Erythroblast (primary cell): ENCODE measurements at regions not wholly inside any gene's neighbourhood (a gene's known extent, or its start where the extent isn't known, plus 50 kb on each side); places are given as distances from the start of the nearest gene placed in this dataset.
"Not testable (repeated sequence)": the region's sequence is repeated elsewhere in the genome, so short reads cannot be mapped to it uniquely, and the experiment has no call there.

ENCODE experiments used
- DNase-seq, 2 experiments: peaks; one replicate each; lab custom pipeline; 2025; lab: John Stamatoyannopoulos, UW
- GATA1 ChIP-seq: IDR thresholded peaks from 2 replicates; pipeline ENCODE4 v1.6.1; 2011; ENCODE audit warnings: low read depth, mild to moderate bottlenecking, control low read depth, low read length, moderate library complexity
- POLR2A ChIP-seq: IDR thresholded peaks from 2 replicates; pipeline ENCODE4 v1.6.1; 2011; ENCODE audit warnings: mild to moderate bottlenecking, low read length

- TF ChIP-seq GATA1 (no peak), POLR2A (no peak)
- no peak for DNase-seq
Observed at GRCh38 chr1:177705839-177706238, 264.0 kb downstream of the SEC16B start.

GRCh38 chr1:177703888-177704446 lies 265.9 kb downstream of the SEC16B start:
- TF ChIP-seq POLR2A (no peak), GATA1 (no peak)
- no peak for DNase-seq

GRCh38 chr1:177701654-177702353 lies 268.1 kb downstream of the SEC16B start:
- no peak for TF ChIP-seq POLR2A
- no peak for TF ChIP-seq GATA1

DNA sequence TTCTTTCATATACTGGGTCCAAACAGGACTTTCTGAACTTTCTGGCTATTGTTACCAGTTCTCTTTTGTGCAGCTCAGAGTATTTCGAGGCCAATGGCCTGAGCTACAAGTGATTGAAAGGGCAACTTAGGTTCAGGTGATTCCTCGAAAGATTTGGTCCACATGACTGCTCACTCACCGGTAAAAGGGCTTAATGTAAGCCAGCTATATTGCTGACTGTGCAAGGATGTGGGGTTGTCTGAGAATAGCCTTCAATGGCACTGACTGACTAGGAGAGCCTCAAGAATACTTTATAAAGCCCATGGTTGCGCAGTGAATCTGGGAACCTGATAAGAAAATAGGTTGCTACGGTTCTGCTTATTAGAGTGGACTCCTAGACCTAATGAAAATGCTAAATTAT lies 269.0 kb downstream of the SEC16B start:
- no peak for DNase-seq
- no peak for TF ChIP-seq POLR2A
- TF ChIP-seq GATA1: no peak

More at GRCh38 chr1:177701654-177702353, 268.1 kb downstream of the SEC16B start:
- no peak for DNase-seq

DNA sequence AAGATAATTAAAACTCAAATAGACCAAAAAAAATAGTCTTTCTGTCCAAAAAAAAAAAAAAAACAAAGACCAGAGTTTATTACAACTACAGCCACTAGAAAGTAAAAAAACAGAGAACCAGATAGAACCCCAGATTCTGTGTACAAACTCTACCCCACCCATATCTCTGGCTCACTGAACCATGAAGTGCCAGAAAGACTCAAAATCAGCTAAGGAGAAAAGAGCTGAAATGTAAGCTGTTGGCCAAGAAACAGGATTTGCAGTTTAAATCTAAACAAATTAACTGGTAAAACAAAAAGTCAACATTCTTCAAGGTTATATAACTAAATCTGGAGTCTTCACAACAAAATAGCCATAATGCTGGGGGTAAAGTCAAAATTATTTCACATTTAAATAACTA lies 278.9 kb downstream of the SEC16B start:
- TF ChIP-seq POLR2A: no peak
- TF ChIP-seq GATA1: no peak
- no peak for DNase-seq

DNA sequence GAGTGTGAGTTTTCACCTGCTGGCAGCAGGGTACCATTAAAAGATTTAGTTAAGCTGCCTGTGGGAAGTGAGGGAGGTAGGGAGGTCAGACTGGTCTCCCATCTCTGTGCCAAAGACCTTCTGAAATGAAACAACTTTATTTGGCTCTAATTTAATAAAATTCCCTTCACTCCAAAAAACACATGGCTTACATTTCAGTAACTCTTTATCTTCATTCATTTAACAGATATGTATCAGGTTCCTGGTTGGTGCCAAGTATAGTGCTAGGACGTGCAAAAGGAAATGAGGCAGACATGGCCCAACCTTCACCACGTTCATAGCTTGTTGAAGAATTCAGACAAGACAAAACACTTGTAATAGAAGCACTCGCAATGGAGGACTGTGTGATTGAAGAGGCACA lies 282.3 kb downstream of the SEC16B start:
- no peak for DNase-seq
- TF ChIP-seq POLR2A (no peak), GATA1 (no peak)

DNA sequence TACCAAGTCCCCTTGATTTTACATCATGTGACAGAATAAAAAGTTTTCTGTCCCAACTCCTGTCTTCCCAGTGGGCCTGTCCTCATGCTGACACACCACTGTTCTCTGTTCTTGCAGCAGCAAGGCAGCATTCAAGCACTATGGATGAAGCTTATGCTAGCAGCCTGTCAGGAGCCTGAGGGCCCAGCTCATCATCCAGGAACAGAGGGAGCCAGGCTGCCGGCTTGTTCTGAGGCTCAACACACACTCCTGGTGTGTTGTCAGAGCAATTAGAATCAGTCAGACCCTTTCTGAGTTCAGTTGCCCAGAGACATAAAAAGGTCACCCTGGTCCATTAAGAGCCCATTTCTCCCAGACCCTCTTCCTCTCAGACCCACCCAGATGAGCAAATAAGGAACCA lies 282.9 kb downstream of the SEC16B start:
- no peak for DNase-seq

DNA sequence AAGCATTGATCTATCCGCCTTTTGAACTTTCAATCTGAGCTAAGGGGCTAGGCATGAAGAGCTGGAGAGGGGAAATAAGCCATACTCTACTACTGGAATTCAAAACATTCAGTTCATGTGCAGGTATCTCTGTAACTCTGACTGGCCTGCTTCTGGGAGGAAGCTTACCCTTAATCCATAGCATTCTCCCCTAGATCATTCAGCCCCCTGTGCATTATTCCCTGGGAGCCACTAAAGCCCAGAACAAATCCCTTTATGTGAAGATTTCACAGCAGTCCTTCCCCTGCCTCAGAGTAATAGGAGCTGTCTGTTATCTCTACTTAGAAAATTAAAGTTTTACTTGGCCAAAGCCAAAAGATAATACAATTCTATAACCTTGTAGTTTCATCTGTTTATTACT lies 300.7 kb downstream of the SEC16B start:
- no peak for DNase-seq
- no peak for TF ChIP-seq POLR2A
- no peak for TF ChIP-seq GATA1

More for the DNA sequence above, 282.9 kb downstream of the SEC16B start:
- no peak for TF ChIP-seq POLR2A

DNA sequence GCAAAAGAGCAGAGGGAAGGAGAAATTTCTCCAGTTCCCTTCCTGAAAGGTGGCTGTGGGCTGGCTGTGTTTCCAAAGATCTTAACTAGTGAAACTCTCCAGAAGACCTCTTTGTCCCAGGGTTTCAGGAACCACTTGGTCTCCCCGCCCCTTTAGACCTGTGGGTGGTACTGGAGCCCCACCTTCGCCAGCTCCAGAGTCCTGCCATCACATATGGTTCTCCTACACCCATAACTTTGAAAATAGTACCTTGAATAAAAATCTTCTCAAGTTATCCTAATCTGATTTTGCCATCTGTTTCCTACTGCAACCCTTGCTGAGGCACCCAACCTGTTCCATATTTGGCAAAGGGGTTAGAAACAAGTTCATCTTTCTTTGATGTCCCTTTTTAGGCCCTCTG lies 303.9 kb downstream of the SEC16B start:
- no peak for DNase-seq
- TF ChIP-seq GATA1: no peak
- TF ChIP-seq POLR2A: no peak

DNA sequence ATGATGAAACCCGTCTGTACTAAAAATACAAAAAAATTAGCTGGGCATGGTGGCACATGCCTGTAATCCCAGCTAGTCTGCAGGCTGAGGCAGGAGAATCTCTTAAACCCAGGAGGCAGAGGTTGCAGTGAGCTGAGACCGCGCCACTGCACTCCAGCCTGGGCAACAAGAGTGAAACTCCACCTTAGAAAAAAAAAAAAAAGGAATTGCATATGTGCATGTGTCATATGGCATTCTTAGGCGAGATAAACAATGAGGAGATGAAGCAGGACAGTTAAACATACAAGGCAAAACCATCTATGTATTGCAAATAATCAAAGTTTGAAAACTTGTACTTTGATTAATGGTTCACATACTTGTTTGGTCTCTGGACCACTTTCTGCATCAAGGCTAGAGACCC lies 305.1 kb downstream of the SEC16B start:
- not testable (repeated sequence) for DNase-seq

DNA sequence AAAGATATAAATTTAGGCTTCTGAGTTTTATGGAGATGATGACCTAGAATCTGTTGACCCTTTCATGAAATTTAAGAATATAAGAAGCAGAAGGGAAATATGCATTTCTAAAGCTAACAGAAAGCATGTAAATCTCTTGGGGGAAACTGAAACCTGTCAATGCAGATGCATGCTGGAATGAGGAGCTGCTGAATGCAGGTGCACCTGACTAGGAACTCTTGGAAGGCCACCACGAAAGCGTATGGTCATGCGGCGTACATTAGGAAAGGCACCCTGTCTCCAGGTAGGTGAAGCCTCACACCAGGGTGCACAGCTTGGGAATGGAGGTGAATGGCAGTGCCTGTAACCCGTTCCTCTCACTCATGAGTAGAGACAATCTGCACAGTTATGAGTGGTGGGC lies 309.7 kb downstream of the SEC16B start:
- TF ChIP-seq POLR2A (no peak), GATA1 (no peak)
- no peak for DNase-seq

DNA sequence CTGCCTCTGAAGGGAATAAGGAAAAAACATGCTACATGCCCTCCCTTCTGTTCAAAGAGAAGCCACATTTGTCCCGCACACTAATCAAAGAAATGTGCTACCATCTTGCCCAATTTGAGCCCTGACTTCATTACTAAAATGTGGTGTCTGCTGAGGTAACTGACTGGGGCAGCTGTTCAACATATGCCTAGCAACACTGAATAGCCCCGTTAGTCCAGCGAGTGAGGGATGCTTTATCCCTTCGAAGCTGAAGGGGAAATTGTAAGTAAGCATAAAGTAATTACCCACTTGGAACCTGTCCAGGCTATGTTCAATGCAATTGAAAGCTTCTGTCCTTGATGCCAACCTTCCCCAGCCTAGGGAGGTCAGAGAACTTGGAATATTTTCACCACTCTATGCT lies 310.6 kb downstream of the SEC16B start:
- TF ChIP-seq GATA1 (no peak), POLR2A (no peak)
- no peak for DNase-seq

GRCh38 chr1:177656598-177656997 lies 313.3 kb downstream of the SEC16B start:
- TF ChIP-seq GATA1 (no peak), POLR2A (no peak)
- DNase-seq: no peak

DNA sequence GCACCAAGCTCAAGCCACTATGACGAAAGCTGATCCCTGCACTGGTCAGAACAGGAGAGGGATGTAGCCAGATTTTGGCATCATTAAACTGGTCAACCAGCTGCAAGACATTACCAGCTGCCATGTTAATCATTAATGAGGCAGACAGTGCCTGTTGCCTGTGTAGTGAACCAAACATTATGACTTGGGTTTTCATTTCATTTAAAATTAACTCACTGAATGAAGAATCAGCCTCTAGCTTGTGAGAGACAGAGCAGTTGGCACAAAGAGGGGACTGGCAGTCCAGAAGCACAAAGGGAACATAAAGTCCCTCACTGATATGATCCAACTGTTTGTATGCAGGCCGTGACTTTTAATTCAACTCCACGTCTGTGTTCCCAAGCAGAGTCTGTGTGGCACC lies 318.9 kb downstream of the SEC16B start:
- TF ChIP-seq GATA1 (no peak), POLR2A (no peak)
- DNase-seq: no peak

GRCh38 chr1:177648731-177649265 lies 321.1 kb downstream of the SEC16B start:
- TF ChIP-seq GATA1: no peak
- no peak for TF ChIP-seq POLR2A
- no peak for DNase-seq

- no peak for TF ChIP-seq GATA1
- TF ChIP-seq POLR2A: no peak
- DNase-seq: no peak
Observed at GRCh38 chr1:177648138-177648537, 321.7 kb downstream of the SEC16B start.
